Ecto neural progenitor cell (in vitro differentiated cells): ENCODE measurements at regions not wholly inside any gene's neighbourhood (a gene's known extent, or its start where the extent isn't known, plus 50 kb on each side); places are given as distances from the start of the nearest gene placed in this dataset.

Source experiments
- DNase-seq: peaks from one replicate; pipeline ENCODE4 v3.0.0-alpha.2; 2018; ENCODE audit warnings: low spot score

GRCh38 chrX:16222151-16222550, 54.9 kb downstream of the MAGEB17 start:
- no peak for DNase-seq

GRCh38 chrX:16223385-16223784, 56.1 kb downstream of the MAGEB17 start:
- no peak for DNase-seq

- no peak for DNase-seq
Measured at GRCh38 chrX:16239211-16239610, 71.9 kb downstream of the MAGEB17 start.

GRCh38 chrX:16240231-16240905, 73.1 kb downstream of the MAGEB17 start:
- DNase-seq = no peak

GRCh38 chrX:16240968-16241367, 73.7 kb downstream of the MAGEB17 start:
- no peak for DNase-seq

GRCh38 chrX:16250296-16250695, 83.0 kb downstream of the MAGEB17 start:
- no peak for DNase-seq

GRCh38 chrX:16251782-16252181, 84.5 kb downstream of the MAGEB17 start:
- DNase-seq = no peak

- DNase-seq = no peak
Measured at GRCh38 chrX:16258882-16259281, 91.6 kb downstream of the MAGEB17 start.

GRCh38 chrX:16267431-16267830, 100.2 kb downstream of the MAGEB17 start:
- DNase-seq = no peak

- DNase-seq = no peak
Measured at GRCh38 chrX:16268206-16268605, 100.9 kb downstream of the MAGEB17 start.

GRCh38 chrX:16278927-16279326, 111.6 kb downstream of the MAGEB17 start:
- DNase-seq = no peak

- no peak for DNase-seq
Measured at GRCh38 chrX:16282209-16282608, 114.9 kb downstream of the MAGEB17 start.

- DNase-seq = no peak
Measured at GRCh38 chrX:16284842-16285241, 117.6 kb downstream of the MAGEB17 start.

- no peak for DNase-seq
Measured at GRCh38 chrX:16290997-16291396, 123.7 kb downstream of the MAGEB17 start.

- DNase-seq = no peak
Measured at GRCh38 chrX:16300831-16301230, 133.6 kb downstream of the MAGEB17 start.

GRCh38 chrX:16304751-16305150, 137.5 kb downstream of the MAGEB17 start:
- no peak for DNase-seq

GRCh38 chrX:16305187-16305586, 137.9 kb downstream of the MAGEB17 start:
- DNase-seq = no peak

- DNase-seq = no peak
Measured at GRCh38 chrX:16307950-16308349, 140.7 kb downstream of the MAGEB17 start.

GRCh38 chrX:16308773-16309172, 141.5 kb downstream of the MAGEB17 start:
- DNase-seq = no peak

- DNase-seq = no peak
Measured at GRCh38 chrX:16310326-16310725, 143.0 kb downstream of the MAGEB17 start.

- no peak for DNase-seq
Measured at GRCh38 chrX:16311671-16312070, 144.4 kb downstream of the MAGEB17 start.

- no peak for DNase-seq
Measured at GRCh38 chrX:16312761-16313623, 145.7 kb downstream of the MAGEB17 start.

- DNase-seq = no peak
Measured at GRCh38 chrX:16316331-16316730, 149.1 kb downstream of the MAGEB17 start.

GRCh38 chrX:16319929-16320328, 152.6 kb downstream of the MAGEB17 start:
- DNase-seq = no peak
